COLO829 (cell line): ENCODE measurements at regions not wholly inside any gene's neighbourhood (a gene's known extent, or its start where the extent isn't known, plus 50 kb on each side); places are given as distances from the start of the nearest gene placed in this dataset.
"Not testable (repeated sequence)": the region's sequence is repeated elsewhere in the genome, so short reads cannot be mapped to it uniquely, and the experiment has no call there.

ENCODE experiments used
- DNase-seq: peaks from one replicate; pipeline ENCODE4 v3.0.0; 2012; ENCODE audit warnings: low spot score

DNA sequence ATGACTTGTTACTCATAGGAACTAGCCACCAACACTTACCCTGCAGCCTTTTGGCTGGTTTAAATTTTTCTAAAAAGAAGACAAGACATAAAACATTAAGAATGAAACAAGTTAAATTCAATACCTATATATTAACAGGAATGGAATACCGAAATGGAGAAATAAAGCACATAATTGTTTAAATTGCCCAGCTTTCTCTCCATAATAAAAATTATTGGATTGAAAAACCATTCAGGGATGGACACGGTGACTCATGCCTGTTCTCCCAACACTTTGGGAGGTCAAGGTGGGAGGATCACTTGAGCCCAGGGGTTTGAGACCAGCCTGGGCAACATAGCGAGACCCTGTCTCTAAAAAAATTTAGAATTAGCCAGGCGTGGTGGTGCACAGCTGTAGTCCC is 179.4 kb upstream of the MKLN1 start:
- no peak for DNase-seq

DNA sequence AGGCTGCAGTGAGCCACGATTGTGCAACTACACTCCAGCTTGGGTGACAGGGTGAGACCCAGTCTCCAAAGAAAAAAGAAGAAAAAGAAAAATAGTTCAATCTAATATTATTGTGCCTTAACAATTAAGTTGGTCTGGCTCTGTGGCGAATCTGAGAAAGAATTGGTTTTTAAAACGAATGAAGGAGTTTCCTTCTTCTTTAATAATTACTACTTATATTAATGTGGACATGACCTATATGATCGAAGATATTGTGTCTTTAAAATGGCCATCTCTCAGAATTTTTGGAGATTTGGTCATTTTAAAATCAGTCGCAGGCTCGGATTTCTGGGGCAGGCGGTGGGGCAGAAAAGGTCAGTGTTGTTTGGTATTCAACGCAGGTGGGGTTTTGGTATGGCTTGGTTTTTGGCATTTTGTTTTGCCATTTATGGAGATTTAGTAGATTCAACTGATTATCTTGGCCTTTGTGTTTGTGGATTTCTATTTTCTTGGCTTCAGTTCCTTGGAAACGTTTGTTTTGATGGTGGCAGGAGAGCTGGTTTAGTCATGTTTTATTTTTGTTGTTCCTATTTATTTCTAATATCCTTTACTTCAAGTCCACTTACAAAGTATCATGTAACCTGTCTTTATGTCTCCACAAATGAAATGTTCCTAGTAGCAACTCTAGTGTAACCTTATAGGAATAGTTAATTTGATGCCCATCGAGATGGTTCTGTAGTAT is 178.8 kb upstream of the MKLN1 start:
- no peak for DNase-seq

DNA sequence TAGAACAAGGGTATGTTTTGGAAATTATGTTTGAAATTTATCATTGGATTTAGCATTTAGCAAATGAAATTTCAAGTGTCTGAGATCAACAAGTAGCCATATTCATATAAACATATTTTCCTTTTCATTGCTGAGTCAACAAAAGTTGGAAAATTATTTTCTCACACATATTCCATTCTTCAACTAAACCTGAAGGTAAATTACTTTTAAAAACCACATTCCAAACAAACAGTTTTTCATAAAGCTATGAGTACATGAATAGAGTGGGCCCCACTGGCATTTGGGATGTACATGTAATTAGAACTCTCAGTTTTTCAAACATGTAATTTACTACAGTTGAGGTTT is 178.3 kb upstream of the MKLN1 start:
- DNase-seq = no peak

DNA sequence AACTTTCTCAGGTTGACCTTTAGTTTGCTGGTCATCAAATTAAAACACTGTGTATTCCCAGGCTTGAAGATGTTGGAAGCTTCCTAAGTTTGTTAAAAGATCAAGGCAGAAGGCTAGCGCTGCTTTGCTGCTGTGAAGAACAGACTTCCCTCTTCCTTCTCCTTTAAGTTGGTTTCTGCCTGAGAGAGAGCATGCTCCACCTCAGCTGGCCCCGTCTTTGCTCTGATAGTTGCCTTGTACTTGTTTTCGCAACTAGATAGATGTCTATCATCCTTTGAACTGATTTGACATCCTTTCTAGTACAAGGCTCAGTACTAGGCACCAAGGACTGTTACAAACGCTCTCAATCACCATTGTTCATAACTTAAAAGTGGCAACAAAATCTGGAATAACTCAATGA is 177.8 kb upstream of the MKLN1 start:
- DNase-seq = no peak

DNA sequence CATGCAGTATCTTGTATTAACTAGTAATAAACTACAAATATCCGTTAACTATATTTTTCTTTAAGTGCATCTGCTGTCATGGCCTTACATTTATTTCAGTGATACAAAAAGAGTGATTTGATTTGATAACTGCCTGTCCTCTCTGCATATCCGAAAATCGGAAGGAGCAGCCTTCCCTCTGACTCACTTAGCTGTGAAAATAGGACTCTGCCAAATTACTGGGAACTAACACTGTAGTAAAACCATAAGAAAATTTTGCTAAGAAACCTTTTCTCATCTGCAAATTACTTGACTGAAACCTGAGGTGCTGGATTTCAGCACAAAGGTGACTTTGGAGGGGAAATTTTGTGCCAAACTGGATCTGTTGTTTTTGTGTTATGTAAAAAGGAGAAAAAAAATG is 176.6 kb upstream of the MKLN1 start:
- no peak for DNase-seq

DNA sequence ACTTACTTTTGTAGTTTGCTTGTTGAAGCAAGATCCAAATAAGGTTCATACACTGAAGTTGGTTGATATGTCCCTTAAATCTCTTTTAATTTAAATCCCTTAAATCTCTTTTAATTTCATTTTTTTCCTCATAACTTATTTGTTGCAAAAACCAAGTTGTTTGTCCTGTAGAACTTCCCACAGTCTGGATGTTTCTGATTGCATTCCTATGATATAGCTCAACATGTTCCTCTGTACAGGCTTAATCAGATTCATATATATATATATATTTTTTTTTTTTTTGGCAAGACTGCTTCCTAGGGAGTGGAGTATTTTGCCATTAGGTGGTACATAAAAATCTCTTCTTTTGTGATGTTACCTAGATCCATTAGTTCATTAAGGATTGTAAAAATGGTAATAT is 174.9 kb upstream of the MKLN1 start:
- no peak for DNase-seq

DNA sequence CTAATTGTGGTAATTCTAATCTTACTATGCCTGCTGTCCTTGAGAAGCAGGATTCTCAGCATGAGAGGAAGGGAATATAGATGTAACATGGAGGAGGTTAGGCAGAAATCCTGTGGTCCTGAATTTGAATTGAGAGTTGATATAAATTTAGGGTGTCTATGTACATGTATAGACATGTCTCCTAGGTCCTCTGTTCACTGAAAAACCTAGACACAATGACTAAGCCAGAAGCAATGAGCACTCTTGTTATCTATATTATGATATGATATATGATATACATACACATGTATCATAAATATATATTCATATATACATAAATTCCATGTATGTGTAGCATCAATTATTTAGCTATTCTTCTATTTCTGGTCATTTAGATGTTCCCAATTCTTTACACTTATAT is 173.3 kb upstream of the MKLN1 start:
- DNase-seq = no peak

DNA sequence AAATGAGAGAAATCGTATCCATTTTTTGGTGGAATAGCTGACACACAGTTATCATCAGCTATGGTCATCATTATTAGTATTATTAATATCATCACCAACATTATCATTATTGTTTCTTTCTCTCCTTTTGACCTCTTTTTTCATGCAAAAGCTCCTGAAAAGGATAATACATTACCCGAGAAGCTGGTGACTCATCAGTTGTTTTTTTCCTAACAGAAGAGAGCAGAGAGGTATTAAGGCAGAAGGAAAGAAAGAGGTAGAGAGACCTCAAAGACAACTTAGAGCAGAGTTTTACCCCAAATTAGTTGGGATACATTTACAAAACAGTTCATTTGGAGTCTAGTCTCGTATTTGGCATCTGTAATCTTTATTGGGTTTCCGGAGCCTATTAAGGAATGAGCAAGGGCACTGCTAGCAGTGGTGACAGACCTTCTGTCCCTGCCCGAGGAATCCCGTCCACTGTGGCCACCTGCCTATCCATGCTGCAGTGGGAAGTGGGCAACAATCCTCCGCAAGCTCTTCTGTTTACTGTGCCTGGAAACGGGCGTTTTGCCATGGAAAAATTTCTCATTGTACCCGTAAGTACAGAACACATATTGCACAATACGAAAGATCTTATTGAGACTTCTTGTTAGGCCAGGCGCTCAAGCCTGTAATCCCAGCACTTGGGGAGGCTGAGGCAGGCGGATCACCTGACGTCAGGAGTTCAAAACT is 170.0 kb upstream of the MKLN1 start:
- no peak for DNase-seq

DNA sequence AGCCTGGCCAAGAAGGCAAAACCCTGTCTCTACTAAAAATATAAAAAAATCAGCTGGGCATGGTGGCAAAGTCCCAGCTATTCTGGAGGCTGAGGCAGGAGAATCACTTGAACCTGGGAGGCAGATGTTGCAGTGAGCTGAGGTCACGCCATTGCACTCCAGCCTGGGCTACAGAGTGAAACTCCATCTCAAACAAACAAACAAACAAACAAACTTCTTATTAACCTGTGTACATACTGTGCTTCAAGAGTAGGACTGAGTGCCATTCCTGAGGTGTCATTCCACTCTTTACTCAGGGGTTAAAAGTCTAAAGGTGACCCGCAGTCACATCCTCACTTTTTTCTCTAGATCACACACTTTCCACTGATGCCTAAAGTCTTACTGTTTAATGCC is 169.4 kb upstream of the MKLN1 start:
- not testable (repeated sequence) for DNase-seq

DNA sequence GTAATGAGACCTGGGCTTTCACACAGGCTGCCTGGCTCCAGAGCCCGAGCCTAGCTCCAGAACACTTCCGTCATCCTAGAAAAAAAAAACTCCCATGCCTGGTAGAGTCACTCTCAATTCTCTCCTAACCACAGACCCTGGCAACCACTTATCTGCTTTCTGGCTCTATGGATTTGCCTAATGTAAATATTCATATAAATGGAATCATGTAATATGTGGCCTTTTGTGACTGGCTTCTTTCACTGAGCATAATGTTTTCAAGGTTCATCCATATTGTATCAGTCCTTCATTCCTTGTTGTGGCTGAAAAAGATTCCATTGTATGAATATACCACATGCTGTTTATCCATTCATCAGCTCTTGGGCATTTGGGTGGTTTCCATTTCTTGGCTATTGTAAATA is 167.7 kb upstream of the MKLN1 start:
- DNase-seq = no peak

DNA sequence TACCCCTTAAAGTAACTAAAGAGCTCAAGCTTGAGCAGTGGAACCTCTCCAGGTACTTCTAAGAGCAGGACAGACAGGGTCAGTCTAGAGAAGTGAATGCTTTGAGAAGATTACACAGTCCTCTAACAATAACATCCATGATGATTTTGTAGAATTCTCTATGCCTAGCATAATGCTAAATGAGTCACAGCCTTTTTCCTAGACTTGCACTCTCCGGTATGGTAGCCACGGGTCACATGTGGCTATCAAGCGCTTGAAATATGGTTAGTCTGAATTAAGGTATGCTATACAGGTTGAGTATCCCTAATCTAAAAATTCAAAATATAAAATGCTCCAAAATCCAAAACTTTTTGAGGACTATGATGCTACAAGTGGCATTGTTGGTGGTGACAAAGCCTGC is 166.6 kb upstream of the MKLN1 start:
- DNase-seq = no peak

DNA sequence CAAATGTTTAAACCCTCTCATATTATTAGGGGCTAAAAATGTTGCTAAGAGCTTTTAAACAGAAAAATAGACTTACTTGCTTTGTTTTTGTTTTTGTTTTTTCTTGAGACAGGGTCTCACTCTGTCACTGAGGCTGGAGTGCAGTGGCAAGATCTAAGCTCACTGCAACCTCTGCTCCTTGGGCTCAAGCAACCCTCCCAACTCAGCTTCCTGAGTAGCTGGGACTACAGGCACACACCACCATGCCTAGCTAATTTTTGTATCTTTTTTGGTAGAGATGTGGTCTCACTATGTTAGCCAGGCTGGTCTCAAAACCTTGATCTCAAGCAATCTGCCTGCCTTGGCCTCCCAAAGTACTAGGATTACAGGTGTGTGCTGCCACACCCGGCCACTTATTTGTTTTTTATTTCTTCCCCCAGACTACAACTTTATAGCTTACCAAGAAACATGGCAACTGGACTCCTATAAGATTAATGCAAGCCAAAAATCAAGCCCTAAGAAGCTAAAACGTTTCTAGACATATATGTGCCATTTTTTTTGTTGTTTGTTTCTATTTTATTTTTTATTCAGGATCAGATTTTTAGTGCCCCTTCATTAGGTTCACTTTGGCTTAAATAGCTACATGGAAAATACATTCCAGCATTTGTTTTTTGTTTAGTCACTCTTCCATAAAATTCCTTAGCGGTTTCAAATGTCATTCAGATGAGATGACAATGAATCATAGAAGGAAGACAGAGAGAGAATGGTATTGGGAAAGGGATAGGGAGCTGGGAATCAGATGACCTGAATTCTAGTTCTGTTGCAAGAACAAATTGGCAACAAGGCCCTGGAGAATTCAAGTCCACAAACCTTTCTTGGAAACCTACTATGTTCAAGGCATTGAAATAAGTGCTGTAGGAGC is 163.4 kb upstream of the MKLN1 start:
- DNase-seq = peak; percentile 91

DNA sequence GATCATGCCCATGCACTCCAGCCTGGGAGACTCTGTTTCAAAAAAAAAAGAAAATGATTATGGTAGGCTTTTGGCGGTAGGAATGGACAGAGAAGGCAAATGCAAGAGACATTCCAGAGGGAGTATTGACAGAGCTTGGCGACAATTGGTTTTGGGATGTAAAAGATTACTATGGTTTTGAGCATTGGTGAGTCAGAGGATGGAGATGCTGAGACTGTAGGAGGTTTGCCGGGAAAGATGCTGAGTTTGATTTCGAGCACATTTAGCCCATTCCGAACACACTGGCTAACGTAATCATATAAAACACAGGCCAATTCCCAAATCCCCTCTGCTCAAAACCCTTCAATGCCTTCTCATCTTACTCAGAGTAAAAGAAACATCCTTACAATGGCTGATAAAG is 161.6 kb upstream of the MKLN1 start:
- DNase-seq = no peak

DNA sequence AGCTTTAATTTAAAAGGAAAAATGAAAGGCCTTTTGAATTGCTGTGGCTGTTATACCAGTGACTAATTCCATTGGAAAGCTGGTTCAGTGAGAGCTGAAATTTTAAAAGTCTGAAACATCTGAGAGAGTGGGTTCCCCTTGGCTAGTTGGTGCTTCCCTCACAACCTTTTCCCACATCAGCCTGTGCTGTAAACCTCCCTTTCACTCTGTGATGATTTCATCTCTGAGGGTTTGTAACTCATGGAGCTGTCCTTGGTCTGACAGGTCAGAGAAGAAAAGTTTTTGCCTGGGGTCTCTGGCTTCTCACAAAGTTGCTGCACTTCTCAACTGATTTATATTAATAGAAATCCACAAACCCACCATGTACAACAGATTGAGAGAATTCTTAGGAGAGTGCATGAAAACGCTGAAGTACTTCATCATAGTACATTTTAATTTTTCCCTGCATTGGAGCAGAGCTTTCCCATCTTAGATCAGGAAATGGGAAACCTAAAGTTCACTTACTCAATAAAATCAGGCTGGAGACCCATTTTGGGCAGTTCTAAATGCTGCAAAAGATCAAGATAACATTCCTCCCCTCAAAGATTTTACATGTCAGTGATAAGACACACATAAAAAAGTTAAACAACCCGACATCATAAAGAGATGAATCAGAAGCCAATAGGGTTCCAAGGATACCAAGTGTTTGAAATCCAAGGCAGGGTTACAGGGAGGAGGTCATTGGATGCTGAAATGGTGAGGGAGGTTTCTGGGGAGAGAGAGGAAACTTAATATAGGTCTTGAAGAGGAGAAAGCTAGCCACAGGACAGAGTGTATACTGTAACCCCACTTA is 157.0 kb upstream of the MKLN1 start:
- peak; percentile 43 for DNase-seq

DNA sequence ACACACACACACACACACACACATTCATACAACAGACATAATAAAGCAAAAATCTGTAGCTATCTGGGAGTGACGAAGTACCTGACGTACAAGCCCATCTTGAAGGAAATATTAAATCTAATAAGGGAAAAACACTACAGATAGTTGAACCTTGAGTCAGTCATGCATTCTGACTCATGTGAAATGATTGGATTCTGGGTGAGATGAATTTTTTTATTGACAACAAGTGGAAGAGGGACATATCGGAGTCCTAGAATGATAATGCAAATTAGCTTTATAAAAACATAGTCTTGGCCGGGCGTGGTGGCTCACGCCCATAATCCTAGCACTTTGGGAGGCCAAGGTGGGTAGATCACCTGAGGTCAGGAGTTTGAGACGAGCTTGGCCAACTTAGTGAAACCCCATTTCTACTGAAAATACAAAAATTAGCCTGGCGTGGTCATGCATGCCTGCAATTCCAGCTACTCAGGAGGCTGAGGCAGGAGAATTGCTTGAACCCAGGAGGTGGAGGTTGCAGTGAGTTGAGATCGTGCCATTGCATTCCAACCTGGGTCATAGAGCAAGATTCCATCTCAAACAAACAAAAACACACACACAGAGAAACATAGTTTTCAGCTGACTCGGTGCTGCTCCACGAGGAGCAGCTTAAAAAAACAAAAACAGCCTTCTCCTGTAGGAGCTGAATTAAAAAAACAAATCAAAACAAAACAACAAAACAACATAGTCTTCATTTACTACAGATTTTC is 154.4 kb upstream of the MKLN1 start:
- DNase-seq = no peak

DNA sequence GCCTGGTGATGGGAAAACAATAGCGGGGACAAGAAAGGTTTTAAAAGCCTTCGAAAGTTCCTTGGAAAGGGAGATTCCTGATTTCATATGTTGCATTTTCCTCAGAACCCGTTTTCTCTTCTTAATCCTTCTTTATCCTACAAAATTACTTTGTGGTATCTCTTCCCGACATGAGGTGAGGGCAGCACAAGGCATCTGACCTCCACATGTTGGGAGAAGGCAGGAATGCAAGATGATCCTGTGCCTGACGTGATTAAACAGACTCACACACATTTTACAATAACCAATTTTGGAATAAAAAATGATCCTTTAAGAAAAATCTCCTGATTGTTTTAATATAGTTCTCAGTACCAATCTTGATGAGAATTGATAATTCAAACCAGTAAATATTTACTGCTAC is 153.3 kb upstream of the MKLN1 start:
- DNase-seq = no peak

DNA sequence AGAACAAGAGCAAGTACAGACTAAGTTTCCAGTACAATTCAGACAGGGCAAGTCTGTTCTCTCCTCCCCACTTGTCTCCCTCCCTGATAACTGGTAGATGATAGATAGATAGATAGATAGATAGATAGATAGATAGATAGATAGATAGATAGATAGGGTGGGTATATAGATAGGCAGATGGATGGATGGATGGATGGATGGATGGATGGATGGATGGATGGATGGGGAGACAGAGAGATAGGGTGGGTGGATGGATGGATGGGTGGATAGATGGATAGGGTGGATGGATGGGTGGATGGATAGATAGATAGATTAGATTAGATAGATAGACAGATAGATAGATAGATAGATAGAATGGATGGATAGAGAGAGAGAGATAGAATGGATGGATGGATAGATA is 152.8 kb upstream of the MKLN1 start:
- DNase-seq = no peak

DNA sequence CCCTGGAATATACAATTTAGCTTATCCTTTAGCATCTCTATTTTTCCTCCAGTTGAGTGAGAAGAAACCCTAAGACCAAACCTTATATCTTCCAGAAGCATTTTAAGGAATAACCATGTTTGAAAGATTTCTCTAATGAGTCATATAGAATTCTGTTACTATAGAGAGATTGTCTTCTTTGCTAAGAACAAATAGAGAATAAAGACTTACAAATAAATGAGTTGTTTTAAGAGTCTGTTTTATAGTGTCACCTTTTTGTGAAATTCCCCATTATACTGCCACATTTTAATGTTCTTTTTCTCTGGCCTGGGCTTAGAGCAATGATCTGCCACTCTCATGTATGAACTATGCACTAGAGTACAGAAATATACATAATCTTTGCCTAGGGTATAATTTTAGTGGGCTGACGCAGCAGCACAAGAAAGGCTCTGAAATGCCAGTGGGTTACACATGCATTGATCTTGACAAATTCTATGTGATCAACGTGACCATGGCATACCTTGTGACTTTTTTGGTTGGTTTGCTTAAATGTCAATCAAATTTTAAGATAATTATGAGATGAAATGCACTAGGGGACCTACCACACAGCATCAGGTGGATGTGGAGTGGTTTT is 145.1 kb upstream of the MKLN1 start:
- no peak for DNase-seq

DNA sequence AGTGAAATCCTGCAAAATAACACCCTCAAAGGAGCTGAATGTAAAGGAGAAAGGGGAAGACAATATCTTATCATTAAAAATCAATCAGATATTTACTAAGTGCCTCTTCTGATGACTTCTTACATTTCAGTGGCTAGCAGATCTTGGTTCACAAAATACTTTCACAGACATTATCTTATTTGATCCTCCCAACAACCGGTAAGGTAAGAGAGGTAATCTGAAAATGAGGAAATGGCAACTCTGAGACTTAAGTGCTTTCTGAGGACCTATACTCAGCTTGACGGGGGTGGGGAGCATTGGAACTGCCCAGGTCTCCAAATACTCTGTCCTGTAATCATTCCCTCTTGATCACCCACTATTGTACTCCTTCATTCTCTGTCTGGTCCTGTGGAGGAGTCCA is 144.6 kb upstream of the MKLN1 start:
- DNase-seq = no peak

DNA sequence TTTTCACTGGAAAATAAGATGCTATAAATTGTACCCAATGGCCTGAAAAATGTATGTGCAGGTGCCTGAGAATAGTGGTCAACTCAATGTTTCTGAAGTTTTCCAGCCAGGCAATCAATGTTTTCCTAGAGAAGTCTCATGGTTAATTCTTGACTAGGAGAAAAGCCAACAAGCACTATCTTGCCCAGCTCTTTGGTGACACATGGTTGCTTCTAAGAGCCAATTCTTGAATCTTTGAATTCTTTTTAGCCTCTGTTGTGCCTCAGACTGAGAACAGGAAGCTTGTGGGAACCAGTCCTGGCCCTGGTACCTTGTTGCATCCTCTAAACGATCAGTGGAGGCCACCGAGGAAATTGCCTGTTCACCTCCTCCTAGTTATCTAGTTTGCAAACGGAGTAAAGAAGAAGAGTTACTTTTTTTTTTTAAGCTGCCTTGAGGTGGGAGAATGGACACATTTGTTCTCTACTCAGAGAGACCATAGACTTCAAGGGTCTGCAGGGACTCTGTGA is 144.0 kb upstream of the MKLN1 start:
- no peak for DNase-seq

DNA sequence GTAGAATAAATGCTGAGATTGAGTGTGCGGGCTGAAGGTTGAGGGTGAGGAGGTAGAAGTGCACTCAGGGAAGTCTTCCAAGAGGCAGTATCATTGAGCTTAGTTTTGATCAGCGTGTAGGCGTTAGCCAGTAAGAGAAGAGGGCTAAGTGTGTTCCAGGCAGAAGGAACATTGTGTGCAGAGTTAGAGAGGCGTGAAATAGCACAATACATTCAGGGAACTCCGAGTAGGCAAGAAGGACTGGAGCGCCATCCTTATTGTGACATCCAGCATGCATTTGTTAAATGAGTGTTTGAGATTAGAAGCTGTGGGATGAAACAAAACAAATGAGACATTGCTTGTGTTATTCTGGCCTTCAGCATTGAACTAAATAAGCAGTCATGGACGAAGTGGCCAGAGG is 140.9 kb upstream of the MKLN1 start:
- no peak for DNase-seq
